HepG2 (cell line): ENCODE measurements at regions not wholly inside any gene's neighbourhood (a gene's known extent, or its start where the extent isn't known, plus 50 kb on each side); places are given as distances from the start of the nearest gene placed in this dataset.

ENCODE experiments used
- ATF2 ChIP-seq: sonication (generic); formaldehyde crosslinking; IDR thresholded peaks from 2 replicates; pipeline ENCODE4 v1.4.0; 2020; ENCODE audit warnings: missing genetic modification reagents
- ELF1 ChIP-seq: sonication (generic); formaldehyde crosslinking; IDR thresholded peaks from 2 replicates; pipeline ENCODE4 v1.4.0; 2020; ENCODE audit warnings: missing genetic modification reagents
- THAP7 ChIP-seq: sonication (generic); formaldehyde crosslinking; IDR thresholded peaks from 2 replicates; pipeline ENCODE4 v1.8.1; 2023; ENCODE audit warnings: mild to moderate bottlenecking, missing genetic modification reagents

GRCh38 chr2:145412155-145412554 lies 892.2 kb upstream of the ZEB2 start:
- TF ChIP-seq ELF1 (CRISPR knock-in tag): no peak
- no peak for TF ChIP-seq ATF2
- no peak for TF ChIP-seq THAP7 (CRISPR knock-in tag)
